Astrocyte (in vitro differentiated cells and primary cell): ENCODE measurements at regions not wholly inside any gene's neighbourhood (a gene's known extent, or its start where the extent isn't known, plus 50 kb on each side); places are given as distances from the start of the nearest gene placed in this dataset.

ENCODE experiments used
- DNase-seq: peaks from one replicate; pipeline ENCODE4 v3.0.0-alpha.2; 2010; ENCODE audit warnings: low read depth
- FAIRE-seq: peaks from 2 replicates; lab custom pipeline; 2011; peaks lifted over from hg19 to GRCh38; lab: Jason Lieb, UNC
- H2AFZ ChIP-seq: 2 replicates; pipeline ENCODE4 v1.6.0; 2012; ENCODE audit warnings: low read depth, low read length, inconsistent platforms
- H3K27ac ChIP-seq: 2 replicates; pipeline ENCODE4 v1.5.1; 2011; ENCODE audit warnings: low read depth, low read length, inconsistent platforms
- H3K27me3 ChIP-seq: 2 replicates; pipeline ENCODE4 v1.6.0; 2011; ENCODE audit warnings: low read length, inconsistent platforms; ENCODE audit not compliant: insufficient read depth
- H3K36me3 ChIP-seq: 2 replicates; pipeline ENCODE4 v1.5.1; 2011; ENCODE audit warnings: low read length, inconsistent platforms; ENCODE audit not compliant: insufficient read depth
- H3K4me1 ChIP-seq: 2 replicates; pipeline ENCODE4 v1.5.1; 2011; ENCODE audit warnings: low read length, inconsistent platforms; ENCODE audit not compliant: insufficient read depth
- H3K4me2 ChIP-seq: 2 replicates; pipeline ENCODE4 v1.6.0; 2012; ENCODE audit warnings: low read length, inconsistent platforms
- H3K4me3 ChIP-seq: 2 replicates; pipeline ENCODE4 v1.5.1; 2011; ENCODE audit warnings: low read depth, mild to moderate bottlenecking, low read length, inconsistent platforms; ENCODE audit not compliant: insufficient read depth
- H3K79me2 ChIP-seq: 2 replicates; pipeline ENCODE4 v1.6.0; 2012; ENCODE audit warnings: mild to moderate bottlenecking, low read length, inconsistent platforms; ENCODE audit not compliant: insufficient read depth
- H3K9ac ChIP-seq: 2 replicates; pipeline ENCODE4 v1.6.0; 2012; ENCODE audit warnings: mild to moderate bottlenecking, low read length, inconsistent platforms
- H3K9me3 ChIP-seq: 2 replicates; pipeline ENCODE4 v1.5.1; 2012; ENCODE audit warnings: low read depth, mild to moderate bottlenecking, low read length, inconsistent platforms; ENCODE audit not compliant: insufficient read depth
- H4K20me1 ChIP-seq: 2 replicates; pipeline ENCODE4 v1.6.0; 2012; ENCODE audit warnings: low read length, inconsistent platforms; ENCODE audit not compliant: insufficient read depth
- H3K27ac Mint-ChIP-seq: one replicate; pipeline ENCODE4 v1.8.0; 2021; ENCODE audit warnings: mild to moderate bottlenecking, mixed read lengths; ENCODE audit not compliant: unreplicated experiment
- H3K27me3 Mint-ChIP-seq: one replicate; pipeline ENCODE4 v1.8.0; 2021; ENCODE audit warnings: low read depth, mixed read lengths; ENCODE audit not compliant: unreplicated experiment
- H3K36me3 Mint-ChIP-seq: one replicate; pipeline ENCODE4 v1.8.0; 2021; ENCODE audit warnings: low read depth, mixed read lengths; ENCODE audit not compliant: unreplicated experiment
- H3K4me1 Mint-ChIP-seq: one replicate; pipeline ENCODE4 v1.8.0; 2021; ENCODE audit warnings: low read depth, mixed read lengths; ENCODE audit not compliant: unreplicated experiment
- H3K4me3 Mint-ChIP-seq: one replicate; pipeline ENCODE4 v1.8.0; 2021; ENCODE audit warnings: mild to moderate bottlenecking, moderate library complexity, mixed read lengths; ENCODE audit not compliant: unreplicated experiment
- H3K9me3 Mint-ChIP-seq: one replicate; pipeline ENCODE4 v1.8.0; 2021; ENCODE audit warnings: mild to moderate bottlenecking, mixed read lengths; ENCODE audit not compliant: unreplicated experiment
- EZH2 ChIP-seq: IDR thresholded peaks from 2 replicates; pipeline ENCODE4 v1.6.1; 2012; ENCODE audit warnings: mild to moderate bottlenecking, low read length, inconsistent platforms; ENCODE audit not compliant: insufficient read depth
- TF ChIP-seq, protein P1 (sequence below): IDR thresholded peaks from 2 replicates; pipeline ENCODE4 v1.5.1; 2011; ENCODE audit warnings: low read depth, mild to moderate bottlenecking, inconsistent platforms, low read length, moderate library complexity; ENCODE audit not compliant: insufficient read depth

- Mint-ChIP-seq H3K9me3 (no peaks in the 10 kb centered on the region), H3K4me3 (no peak overlapping the region), H3K4me1 (peaks cover 15% of the 10 kb centered on the region), H3K27ac (no peak overlapping the region), H3K36me3 (no peaks in the 10 kb centered on the region), H3K27me3 (no peaks in the 10 kb centered on the region)
- H3K9me3 ChIP-seq = no peaks in the 10 kb centered on the region
- no peak overlapping the region for H3K4me2 ChIP-seq
- no peak overlapping the region for H2AFZ ChIP-seq
- H3K4me1 ChIP-seq = no peaks in the 10 kb centered on the region
- FAIRE-seq = no peak
- no peak overlapping the region for H3K9ac ChIP-seq
- no peaks in the 10 kb centered on the region for H3K36me3 ChIP-seq
- no peaks in the 10 kb centered on the region for H3K27me3 ChIP-seq
- no peak overlapping the region for H3K27ac ChIP-seq
- H3K79me2 ChIP-seq = no peaks in the 10 kb centered on the region
- TF ChIP-seq EZH2 = no peak
- TF ChIP-seq, protein P1, sequence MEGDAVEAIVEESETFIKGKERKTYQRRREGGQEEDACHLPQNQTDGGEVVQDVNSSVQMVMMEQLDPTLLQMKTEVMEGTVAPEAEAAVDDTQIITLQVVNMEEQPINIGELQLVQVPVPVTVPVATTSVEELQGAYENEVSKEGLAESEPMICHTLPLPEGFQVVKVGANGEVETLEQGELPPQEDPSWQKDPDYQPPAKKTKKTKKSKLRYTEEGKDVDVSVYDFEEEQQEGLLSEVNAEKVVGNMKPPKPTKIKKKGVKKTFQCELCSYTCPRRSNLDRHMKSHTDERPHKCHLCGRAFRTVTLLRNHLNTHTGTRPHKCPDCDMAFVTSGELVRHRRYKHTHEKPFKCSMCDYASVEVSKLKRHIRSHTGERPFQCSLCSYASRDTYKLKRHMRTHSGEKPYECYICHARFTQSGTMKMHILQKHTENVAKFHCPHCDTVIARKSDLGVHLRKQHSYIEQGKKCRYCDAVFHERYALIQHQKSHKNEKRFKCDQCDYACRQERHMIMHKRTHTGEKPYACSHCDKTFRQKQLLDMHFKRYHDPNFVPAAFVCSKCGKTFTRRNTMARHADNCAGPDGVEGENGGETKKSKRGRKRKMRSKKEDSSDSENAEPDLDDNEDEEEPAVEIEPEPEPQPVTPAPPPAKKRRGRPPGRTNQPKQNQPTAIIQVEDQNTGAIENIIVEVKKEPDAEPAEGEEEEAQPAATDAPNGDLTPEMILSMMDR = no peak
- no peaks in the 10 kb centered on the region for H4K20me1 ChIP-seq
- no peak overlapping the region for H3K4me3 ChIP-seq
- DNase-seq = no peak
These were observed 279.4 kb downstream of the FAT3 start for GRCh38 chr11:92504004-92504403.

DNA sequence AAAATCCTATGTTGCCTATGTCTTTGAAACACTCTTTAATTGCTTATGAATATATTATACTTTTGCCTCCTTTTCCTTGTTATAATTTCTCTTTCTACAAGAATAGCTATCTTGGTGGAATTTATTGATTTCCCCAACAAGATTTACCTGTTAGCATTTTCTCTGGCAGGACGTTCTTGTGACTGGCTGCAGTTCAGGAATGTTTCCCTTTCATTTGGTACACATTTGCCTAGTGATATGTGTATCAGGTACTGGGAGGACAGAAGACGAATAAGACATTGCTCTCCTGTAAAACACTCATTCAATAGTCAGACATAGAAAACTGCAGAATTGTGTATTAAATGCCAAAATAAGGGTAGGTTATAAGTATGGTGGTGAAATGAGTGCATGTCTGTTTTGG is 279.9 kb downstream of the FAT3 start:
- Histone ChIP-seq H3K4me3 (no peak overlapping the region), H3K4me1 (no peaks in the 10 kb centered on the region), H3K79me2 (no peaks in the 10 kb centered on the region), H3K4me2 (no peak overlapping the region), H4K20me1 (no peaks in the 10 kb centered on the region), H3K36me3 (no peaks in the 10 kb centered on the region), H3K9ac (no peak overlapping the region), H2AFZ (no peak overlapping the region), H3K27ac (no peak overlapping the region), H3K27me3 (no peaks in the 10 kb centered on the region), H3K9me3 (no peaks in the 10 kb centered on the region)
- H3K4me3 Mint-ChIP-seq = no peak overlapping the region
- FAIRE-seq (no peak), DNase-seq (no peak)
- no peak overlapping the region for H3K27ac Mint-ChIP-seq
- H3K36me3 Mint-ChIP-seq = no peaks in the 10 kb centered on the region
- no peaks in the 10 kb centered on the region for H3K27me3 Mint-ChIP-seq
- peaks cover 15% of the 10 kb centered on the region for H3K4me1 Mint-ChIP-seq
- no peaks in the 10 kb centered on the region for H3K9me3 Mint-ChIP-seq
- TF ChIP-seq, protein P1 = no peak
- TF ChIP-seq EZH2 = no peak

DNA sequence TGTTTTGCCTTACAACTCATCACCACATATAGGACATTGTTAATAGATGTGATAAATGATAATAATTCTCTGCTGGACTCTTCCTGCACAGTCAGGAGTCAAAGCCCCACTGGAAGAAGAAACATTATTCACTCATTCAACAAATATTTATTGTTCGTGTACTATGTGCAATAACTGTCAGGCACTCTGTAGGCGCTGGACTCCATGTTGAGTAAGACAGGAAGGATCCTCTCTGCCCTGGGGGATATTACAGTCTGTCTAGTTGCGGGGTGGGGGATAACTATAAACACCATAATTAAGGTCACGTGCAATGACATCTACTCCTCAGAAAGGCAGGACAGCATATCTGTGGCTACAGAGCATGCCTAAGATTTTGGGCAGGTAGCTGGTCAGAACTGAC is 281.1 kb downstream of the FAT3 start:
- Mint-ChIP-seq H3K27ac (no peak overlapping the region), H3K36me3 (no peaks in the 10 kb centered on the region), H3K4me1 (peaks cover 13% of the 10 kb centered on the region), H3K4me3 (no peak overlapping the region), H3K27me3 (no peaks in the 10 kb centered on the region), H3K9me3 (no peaks in the 10 kb centered on the region)
- no peaks in the 10 kb centered on the region for H3K36me3 ChIP-seq
- H3K27ac ChIP-seq = no peak overlapping the region
- DNase-seq = no peak
- no peaks in the 10 kb centered on the region for H3K27me3 ChIP-seq
- FAIRE-seq = no peak
- H4K20me1 ChIP-seq = no peaks in the 10 kb centered on the region
- H3K4me1 ChIP-seq = no peaks in the 10 kb centered on the region
- H3K9ac ChIP-seq = no peak overlapping the region
- H2AFZ ChIP-seq = no peak overlapping the region
- H3K9me3 ChIP-seq = no peaks in the 10 kb centered on the region
- no peak overlapping the region for H3K4me2 ChIP-seq
- no peak for TF ChIP-seq EZH2
- TF ChIP-seq, protein P1 = no peak
- H3K4me3 ChIP-seq = no peak overlapping the region
- H3K79me2 ChIP-seq = no peaks in the 10 kb centered on the region
